Right atrium auricular region (tissue), 2 donors: ENCODE measurements at regions not wholly inside any gene's neighbourhood (a gene's known extent, or its start where the extent isn't known, plus 50 kb on each side); places are given as distances from the start of the nearest gene placed in this dataset.

Experiments used
- DNase-seq: peaks from one replicate; pipeline ENCODE4 v3.0.0-alpha.2; 2019; ENCODE audit warnings: low spot score
- H3K27ac ChIP-seq, 2 donors: fragments of 200-600 bp; sonication (generic); 1 replicate in 1 of 2; 2 replicates in 1 of 2; pipeline ENCODE4 v1.5.1; 2016 to 2019
- H3K27me3 ChIP-seq, 2 donors: fragments of 200-600 bp; sonication (generic); one replicate each; pipeline versions ENCODE4 v1.5.1 to v1.6.0; 2017 to 2019
- H3K36me3 ChIP-seq: fragments of 200-600 bp; sonication (generic); one replicate; pipeline ENCODE4 v1.5.1; 2016
- H3K4me1 ChIP-seq, 2 donors: fragments of 200-600 bp; sonication (generic); one replicate each; pipeline versions ENCODE4 v1.5.1 to v1.6.0; 2017 to 2019
- H3K4me3 ChIP-seq, 2 donors: fragments of 200-600 bp; sonication (generic); 1 replicate in 1 of 2; 2 replicates in 1 of 2; pipeline ENCODE4 v1.5.1; 2017 to 2019; ENCODE audit warnings: mild to moderate bottlenecking in 1 of 2, moderate library complexity in 1 of 2
- H3K9me3 ChIP-seq, 2 donors: fragments of 200-600 bp; sonication (generic); one replicate each; pipeline ENCODE4 v1.5.1; 2019
- TF ChIP-seq, protein P1 (sequence below), 2 donors: fragments of 200-600 bp; sonication (generic); IDR thresholded peaks; one replicate each; pipeline ENCODE4 v1.5.1; 2019; ENCODE audit warnings: antibody characterized with exemption in 2 of 2

- Histone ChIP-seq H3K27me3 (no peaks in the 10 kb centered on the region), H3K4me3 (no peak overlapping the region), H3K27ac (no peak overlapping the region), H3K4me1 (no peaks in the 10 kb centered on the region), H3K9me3 (peaks cover 0 to 6% of the 10 kb centered on the region in 2 donors), H3K36me3 (no peaks in the 10 kb centered on the region)
- no peak for DNase-seq
- TF ChIP-seq, protein P1, sequence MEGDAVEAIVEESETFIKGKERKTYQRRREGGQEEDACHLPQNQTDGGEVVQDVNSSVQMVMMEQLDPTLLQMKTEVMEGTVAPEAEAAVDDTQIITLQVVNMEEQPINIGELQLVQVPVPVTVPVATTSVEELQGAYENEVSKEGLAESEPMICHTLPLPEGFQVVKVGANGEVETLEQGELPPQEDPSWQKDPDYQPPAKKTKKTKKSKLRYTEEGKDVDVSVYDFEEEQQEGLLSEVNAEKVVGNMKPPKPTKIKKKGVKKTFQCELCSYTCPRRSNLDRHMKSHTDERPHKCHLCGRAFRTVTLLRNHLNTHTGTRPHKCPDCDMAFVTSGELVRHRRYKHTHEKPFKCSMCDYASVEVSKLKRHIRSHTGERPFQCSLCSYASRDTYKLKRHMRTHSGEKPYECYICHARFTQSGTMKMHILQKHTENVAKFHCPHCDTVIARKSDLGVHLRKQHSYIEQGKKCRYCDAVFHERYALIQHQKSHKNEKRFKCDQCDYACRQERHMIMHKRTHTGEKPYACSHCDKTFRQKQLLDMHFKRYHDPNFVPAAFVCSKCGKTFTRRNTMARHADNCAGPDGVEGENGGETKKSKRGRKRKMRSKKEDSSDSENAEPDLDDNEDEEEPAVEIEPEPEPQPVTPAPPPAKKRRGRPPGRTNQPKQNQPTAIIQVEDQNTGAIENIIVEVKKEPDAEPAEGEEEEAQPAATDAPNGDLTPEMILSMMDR (IDR thresholded peaks at IDR 0.05), result no peak
These were observed 50.0 kb upstream of the RPL38 start for GRCh38 chr17:74153456-74153810.
